ENCODE measurements at regions not wholly inside any gene's neighbourhood (a gene's known extent, or its start where the extent isn't known, plus 50 kb on each side); places are given as distances from the start of the nearest gene placed in this dataset.

DNA sequence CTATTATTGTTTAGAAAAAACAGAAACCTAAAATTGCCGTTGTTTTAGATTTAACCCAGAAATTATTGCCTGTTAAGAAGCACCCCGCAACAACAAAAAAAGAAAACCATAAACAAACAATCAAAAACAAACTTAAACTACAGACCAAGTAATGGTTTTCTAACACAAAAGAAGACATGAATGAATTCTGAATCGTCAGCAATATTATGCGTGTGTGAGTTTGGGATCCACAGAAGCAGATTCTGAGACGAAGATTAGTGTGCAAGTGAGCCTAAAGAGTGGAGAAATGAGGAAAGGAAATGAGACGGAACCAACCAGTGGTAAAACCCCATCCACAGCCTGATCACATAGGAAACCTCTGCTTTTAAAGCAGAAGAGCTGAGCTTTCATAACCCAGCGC is 1514.9 kb upstream of the PIK3C3 start:
- Histone ChIP-seq H3K79me2 (ENCODE audit: control insufficient read depth, insufficient read depth, low read length) (no peaks in the 10 kb centered on the region), H3K4me1 (ENCODE audit: control insufficient read depth, extremely low read depth, insufficient read depth, low read length) (no peaks in the 10 kb centered on the region), H4K20me1 (replicated peaks; ENCODE audit: control insufficient read depth, extremely low read depth, insufficient read depth, low read length) (no peaks in the 10 kb centered on the region), H3K27me3 (ENCODE audit: control insufficient read depth in 2 of 2, insufficient read depth in 2 of 2, low read length in 2 of 2) (no peaks in the 10 kb centered on the region), H2AFZ (ENCODE audit: low read depth, low read length) (no peak overlapping the region), H3K36me3 (ENCODE audit: control insufficient read depth in 2 of 2, extremely low read depth in 1 of 2, insufficient read depth in 2 of 2, low read length in 2 of 2) (no peaks in the 10 kb centered on the region), H3K9me3 (replicated peaks; ENCODE audit: control insufficient read depth, insufficient read depth, low read length) (no peaks in the 10 kb centered on the region), H3K9ac (replicated peaks; ENCODE audit: extremely low read depth, insufficient read depth, low read length) (no peak overlapping the region), H3K4me3 (replicated peaks in 1 of 3; ENCODE audit: insufficient read depth in 1 of 3, low read depth in 1 of 3, low read length in 3 of 3) (no peak overlapping the region), H3K9me1 (replicated peaks; ENCODE audit: control insufficient read depth, extremely low read depth, insufficient read depth, low read length) (no peaks in the 10 kb centered on the region), H3K27ac (ENCODE audit: insufficient read depth, low read depth, low read length) (no peak overlapping the region), H3K4me2 (ENCODE audit: insufficient read depth, low read length) (no peak overlapping the region)
- dilution Hi-C loops (cut with MboI; ENCODE audit: extremely low pct_ligation_motif_present, low sequenced_read_pairs) (no loop called here), intact Hi-C loops (cut with micrococcal nuclease) (no loop called here)
- CTCF ChIA-PET: no interaction called here
- TF ChIP-seq, protein P1, sequence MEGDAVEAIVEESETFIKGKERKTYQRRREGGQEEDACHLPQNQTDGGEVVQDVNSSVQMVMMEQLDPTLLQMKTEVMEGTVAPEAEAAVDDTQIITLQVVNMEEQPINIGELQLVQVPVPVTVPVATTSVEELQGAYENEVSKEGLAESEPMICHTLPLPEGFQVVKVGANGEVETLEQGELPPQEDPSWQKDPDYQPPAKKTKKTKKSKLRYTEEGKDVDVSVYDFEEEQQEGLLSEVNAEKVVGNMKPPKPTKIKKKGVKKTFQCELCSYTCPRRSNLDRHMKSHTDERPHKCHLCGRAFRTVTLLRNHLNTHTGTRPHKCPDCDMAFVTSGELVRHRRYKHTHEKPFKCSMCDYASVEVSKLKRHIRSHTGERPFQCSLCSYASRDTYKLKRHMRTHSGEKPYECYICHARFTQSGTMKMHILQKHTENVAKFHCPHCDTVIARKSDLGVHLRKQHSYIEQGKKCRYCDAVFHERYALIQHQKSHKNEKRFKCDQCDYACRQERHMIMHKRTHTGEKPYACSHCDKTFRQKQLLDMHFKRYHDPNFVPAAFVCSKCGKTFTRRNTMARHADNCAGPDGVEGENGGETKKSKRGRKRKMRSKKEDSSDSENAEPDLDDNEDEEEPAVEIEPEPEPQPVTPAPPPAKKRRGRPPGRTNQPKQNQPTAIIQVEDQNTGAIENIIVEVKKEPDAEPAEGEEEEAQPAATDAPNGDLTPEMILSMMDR (IDR thresholded peaks at IDR 0.05; ENCODE audit: extremely low read depth in 1 of 2, insufficient read depth in 1 of 2, low read depth in 1 of 2, low read length in 2 of 2): no peak
- TF ChIP-seq POLR2A (IDR thresholded peaks at IDR 0.05; ENCODE audit: low read depth, low read length) (no peak), JUN (IDR thresholded peaks at IDR 0.05; ENCODE audit: borderline replicate concordance, insufficient read depth, insufficient read length, low read depth) (no peak), EZH2 (IDR thresholded peaks at IDR 0.05; ENCODE audit: borderline replicate concordance, low read depth, low read length, severe bottlenecking) (no peak)
- DNase-seq (ENCODE audit: low read depth, low spot score) (no peak), FAIRE-seq (no peak)
- no TSS peak for BruUV-seq (replicated peaks)
- POLR2A ChIA-PET: no interaction called here

DNA sequence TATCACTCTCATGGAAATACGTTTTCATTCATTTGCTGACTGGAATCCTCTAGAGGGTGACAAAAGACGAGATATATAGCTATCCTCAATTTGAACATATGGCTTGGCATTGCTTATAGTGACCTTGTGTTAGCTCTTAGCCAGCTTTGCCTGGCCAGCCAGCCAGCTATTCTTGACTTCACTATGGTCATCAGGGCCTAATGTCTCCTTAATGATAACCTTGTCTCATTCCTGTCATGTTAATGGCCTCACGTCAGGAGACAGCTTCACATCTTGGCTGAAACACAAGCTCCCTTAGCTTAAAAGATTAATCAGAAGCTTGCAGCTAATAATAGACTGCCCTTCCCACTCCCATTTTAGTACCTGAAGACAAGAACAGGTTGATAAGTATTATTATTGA is 1517.5 kb upstream of the PIK3C3 start:
- Histone ChIP-seq H3K4me1 (ENCODE audit: control insufficient read depth, extremely low read depth, insufficient read depth, low read length) (no peaks in the 10 kb centered on the region), H3K9ac (replicated peaks; ENCODE audit: extremely low read depth, insufficient read depth, low read length) (no peak overlapping the region), H3K4me2 (ENCODE audit: insufficient read depth, low read length) (no peak overlapping the region), H4K20me1 (replicated peaks; ENCODE audit: control insufficient read depth, extremely low read depth, insufficient read depth, low read length) (no peaks in the 10 kb centered on the region), H2AFZ (ENCODE audit: low read depth, low read length) (no peak overlapping the region), H3K4me3 (replicated peaks in 1 of 3; ENCODE audit: insufficient read depth in 1 of 3, low read depth in 1 of 3, low read length in 3 of 3) (no peak overlapping the region), H3K9me1 (replicated peaks; ENCODE audit: control insufficient read depth, extremely low read depth, insufficient read depth, low read length) (no peaks in the 10 kb centered on the region), H3K79me2 (ENCODE audit: control insufficient read depth, insufficient read depth, low read length) (no peaks in the 10 kb centered on the region), H3K27ac (ENCODE audit: insufficient read depth, low read depth, low read length) (no peak overlapping the region), H3K9me3 (replicated peaks; ENCODE audit: control insufficient read depth, insufficient read depth, low read length) (no peaks in the 10 kb centered on the region), H3K36me3 (ENCODE audit: control insufficient read depth in 2 of 2, extremely low read depth in 1 of 2, insufficient read depth in 2 of 2, low read length in 2 of 2) (no peaks in the 10 kb centered on the region), H3K27me3 (ENCODE audit: control insufficient read depth in 2 of 2, insufficient read depth in 2 of 2, low read length in 2 of 2) (no peaks in the 10 kb centered on the region)
- no peak for DNase-seq (ENCODE audit: low read depth, low spot score)
- no peak for TF ChIP-seq POLR2AphosphoS5 (IDR thresholded peaks at IDR 0.05; ENCODE audit: insufficient read depth, low read depth, low read length)
- no peak for TF ChIP-seq FOS (IDR thresholded peaks at IDR 0.05; ENCODE audit: borderline replicate concordance, insufficient read depth, low read length)
- no peak for TF ChIP-seq JUN (IDR thresholded peaks at IDR 0.05; ENCODE audit: borderline replicate concordance, insufficient read depth, insufficient read length, low read depth)
- no peak for TF ChIP-seq POLR2A (IDR thresholded peaks at IDR 0.05; ENCODE audit: low read depth, low read length)
- TF ChIP-seq GATA2 (IDR thresholded peaks at IDR 0.05; ENCODE audit: insufficient read depth, insufficient read length, low read depth, low read length): no peak
- TF ChIP-seq EZH2 (IDR thresholded peaks at IDR 0.05; ENCODE audit: borderline replicate concordance, low read depth, low read length, severe bottlenecking): no peak
- TF ChIP-seq MYC (IDR thresholded peaks at IDR 0.05; ENCODE audit: low read depth, low read length): no peak
- TF ChIP-seq, protein P1 (IDR thresholded peaks at IDR 0.05; ENCODE audit: extremely low read depth in 1 of 2, insufficient read depth in 1 of 2, low read depth in 1 of 2, low read length in 2 of 2): no peak
- no peak for TF ChIP-seq MAX (IDR thresholded peaks at IDR 0.05; ENCODE audit: insufficient read depth, insufficient read length)
- FAIRE-seq: no peak
- dilution Hi-C loops (cut with MboI; ENCODE audit: extremely low pct_ligation_motif_present, low sequenced_read_pairs) (no loop called here), intact Hi-C loops (cut with micrococcal nuclease) (no loop called here)
- ChIA-PET CTCF (interaction anchor here (1.0 kb wide), 1 partner anchor 659 kb away, joined by 4 read pairs; no protein-coding TSS in a partner anchor), POLR2A (no interaction called here)
- no TSS peak for BruUV-seq (replicated peaks)

Measured in endothelial cell of umbilical vein (primary cell).